MM.1S (cell line): ENCODE measurements at regions not wholly inside any gene's neighbourhood (a gene's known extent, or its start where the extent isn't known, plus 50 kb on each side); places are given as distances from the start of the nearest gene placed in this dataset.

ENCODE experiments used
- DNase-seq: peaks from one replicate; pipeline ENCODE4 v3.0.0-alpha.2; 2015
- H2AFZ ChIP-seq: fragments of 300-600 bp; sonication (generic); 2 replicates; pipeline ENCODE4 v1.6.0; 2016; ENCODE audit warnings: antibody characterized with exemption, low read length
- H3F3A ChIP-seq: fragments of 300-600 bp; sonication (generic); 2 replicates; pipeline ENCODE4 v1.6.1; 2016; ENCODE audit warnings: mild to moderate bottlenecking, antibody characterized with exemption, low read length, moderate library complexity, mixed read lengths; ENCODE audit not compliant: insufficient read depth
- H3K27ac ChIP-seq: fragments of 300-600 bp; sonication (generic); 2 replicates; pipeline ENCODE4 v1.5.1; 2016; ENCODE audit warnings: mild to moderate bottlenecking, low read length
- H3K27me3 ChIP-seq: fragments of 300-600 bp; sonication (generic); replicated peaks from 2 replicates; pipeline ENCODE4 v1.6.0; 2016; ENCODE audit warnings: low read length; ENCODE audit not compliant: insufficient read depth
- H3K36me3 ChIP-seq: fragments of 300-600 bp; sonication (generic); replicated peaks from 2 replicates; pipeline ENCODE4 v1.6.1; 2016; ENCODE audit warnings: mild to moderate bottlenecking, low read length, mixed read lengths; ENCODE audit not compliant: insufficient read depth
- H3K4me1 ChIP-seq: fragments of 300-600 bp; sonication (generic); 2 replicates; pipeline ENCODE4 v1.6.1; 2016; ENCODE audit warnings: low read length, mixed read lengths
- H3K4me2 ChIP-seq: fragments of 300-600 bp; sonication (generic); 2 replicates; pipeline ENCODE4 v1.6.0; 2016; ENCODE audit warnings: low read depth, low read length
- H3K4me3 ChIP-seq: fragments of 300-600 bp; sonication (generic); 2 replicates; pipeline ENCODE4 v1.5.1; 2016; ENCODE audit warnings: low read length, mixed read lengths
- H3K79me2 ChIP-seq: fragments of 300-600 bp; sonication (generic); 2 replicates; pipeline ENCODE4 v1.6.1; 2016; ENCODE audit warnings: mixed run types, low read length, mixed read lengths
- H3K9ac ChIP-seq: fragments of 300-600 bp; sonication (generic); 2 replicates; pipeline ENCODE4 v1.6.1; 2016; ENCODE audit warnings: low read length, mixed read lengths
- H3K9me2 ChIP-seq: fragments of 300-600 bp; sonication (generic); replicated peaks from 2 replicates; pipeline ENCODE4 v1.6.1; 2016; ENCODE audit warnings: mild to moderate bottlenecking, low read length, mixed read lengths; ENCODE audit not compliant: insufficient read depth
- H3K9me3 ChIP-seq: fragments of 300-600 bp; sonication (generic); replicated peaks from 2 replicates; pipeline ENCODE4 v1.6.1; 2016; ENCODE audit warnings: mild to moderate bottlenecking, low read length, mixed read lengths; ENCODE audit not compliant: insufficient read depth
- H4K20me1 ChIP-seq: fragments of 300-600 bp; sonication (generic); 2 replicates; pipeline ENCODE4 v1.6.1; 2016; ENCODE audit warnings: mild to moderate bottlenecking, low read length, moderate library complexity, mixed read lengths; ENCODE audit not compliant: insufficient read depth
- CTCF ChIP-seq: fragments of 300-600 bp; sonication (generic); IDR thresholded peaks from 2 replicates; pipeline ENCODE4 v1.5.1; 2016; ENCODE audit warnings: antibody characterized with exemption, low read length, mixed read lengths
- EZH2 ChIP-seq: fragments of 300-600 bp; sonication (generic); optimal IDR thresholded peaks from 2 replicates; pipeline ENCODE3; 2017; ENCODE audit warnings: low read depth, mild to moderate bottlenecking, antibody characterized with exemption, low read length, mixed read lengths
- EZH2phosphoT487 ChIP-seq: fragments of 300-600 bp; sonication (generic); IDR thresholded peaks from 2 replicates; pipeline ENCODE4 v1.6.1; 2018; ENCODE audit warnings: antibody characterized with exemption, low read length

DNA sequence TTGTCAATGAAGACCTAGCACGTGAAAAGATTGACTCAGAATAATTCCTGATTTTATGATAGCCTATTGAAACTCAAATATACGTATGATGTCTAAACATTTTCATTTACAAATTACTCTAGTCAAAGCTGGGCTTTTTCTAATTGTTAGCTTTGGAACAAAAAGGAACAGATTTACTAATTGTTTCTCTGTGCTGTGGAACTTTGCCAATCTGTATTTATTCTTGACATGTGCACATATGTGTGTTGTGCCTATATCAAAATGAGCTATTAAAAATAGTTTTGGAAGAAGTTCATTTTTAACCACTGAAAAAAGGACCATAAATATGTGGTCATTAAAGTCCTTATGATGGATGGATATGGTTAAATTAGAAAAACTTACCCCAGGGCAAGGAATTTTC is 85.4 kb upstream of the PACRGL start:
- no peak for DNase-seq
- Histone ChIP-seq H3K4me2 (no peak overlapping the region), H2AFZ (no peak overlapping the region), H3K27ac (no peak overlapping the region), H3K27me3 (no peaks in the 10 kb centered on the region), H3K9me3 (no peaks in the 10 kb centered on the region), H3F3A (no peaks in the 10 kb centered on the region), H3K9me2 (no peaks in the 10 kb centered on the region), H3K4me1 (no peaks in the 10 kb centered on the region), H3K9ac (no peak overlapping the region), H3K4me3 (no peak overlapping the region), H3K79me2 (no peaks in the 10 kb centered on the region), H3K36me3 (no peaks in the 10 kb centered on the region), H4K20me1 (no peaks in the 10 kb centered on the region)
- TF ChIP-seq CTCF = no peak
- TF ChIP-seq EZH2phosphoT487 = no peak
- no peak for TF ChIP-seq EZH2

DNA sequence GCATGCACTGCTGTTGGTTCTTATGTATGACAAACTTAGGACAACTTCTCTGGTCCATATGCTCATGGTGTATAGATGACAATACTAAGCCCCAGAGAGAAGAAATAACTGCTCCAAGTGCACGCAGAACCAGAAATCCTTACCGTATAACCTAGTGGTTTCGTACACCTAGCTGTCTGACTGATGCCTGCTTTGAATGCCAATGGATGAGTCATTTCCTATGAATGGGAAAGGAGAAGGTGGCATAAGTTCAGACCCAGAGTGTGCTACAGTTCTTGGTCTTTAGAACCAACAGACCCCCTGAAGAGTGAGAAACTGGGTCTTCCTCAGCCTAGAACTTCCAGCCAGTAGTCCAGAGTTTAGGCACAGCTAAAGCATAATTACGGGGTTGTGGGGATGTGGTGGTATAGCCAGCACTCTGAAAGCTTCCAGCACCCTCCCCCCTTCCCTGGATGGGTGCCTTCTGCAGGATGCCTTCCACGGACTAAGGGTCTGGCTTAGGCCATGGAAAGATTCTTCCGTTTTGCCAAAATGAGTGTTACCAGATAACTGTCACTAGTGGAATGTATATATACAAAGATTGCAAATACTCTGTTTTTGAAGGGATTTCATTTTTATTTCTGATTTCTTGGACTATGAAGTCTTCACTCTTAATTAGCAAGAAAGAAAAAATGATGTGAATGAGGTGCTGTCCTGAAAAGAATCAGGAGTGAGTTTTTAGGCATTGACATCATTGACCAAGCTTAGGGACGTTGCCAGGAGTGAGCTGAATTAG is 84.6 kb upstream of the PACRGL start:
- Histone ChIP-seq H3K4me2 (no peak overlapping the region), H3K27ac (no peak overlapping the region), H3K36me3 (no peaks in the 10 kb centered on the region), H3K4me3 (no peak overlapping the region), H3K9ac (no peak overlapping the region), H4K20me1 (no peaks in the 10 kb centered on the region), H3F3A (no peaks in the 10 kb centered on the region), H3K79me2 (no peaks in the 10 kb centered on the region), H3K9me2 (no peaks in the 10 kb centered on the region), H2AFZ (no peak overlapping the region), H3K27me3 (no peaks in the 10 kb centered on the region), H3K4me1 (no peaks in the 10 kb centered on the region), H3K9me3 (no peaks in the 10 kb centered on the region)
- TF ChIP-seq EZH2 = no peak
- DNase-seq = no peak

DNA sequence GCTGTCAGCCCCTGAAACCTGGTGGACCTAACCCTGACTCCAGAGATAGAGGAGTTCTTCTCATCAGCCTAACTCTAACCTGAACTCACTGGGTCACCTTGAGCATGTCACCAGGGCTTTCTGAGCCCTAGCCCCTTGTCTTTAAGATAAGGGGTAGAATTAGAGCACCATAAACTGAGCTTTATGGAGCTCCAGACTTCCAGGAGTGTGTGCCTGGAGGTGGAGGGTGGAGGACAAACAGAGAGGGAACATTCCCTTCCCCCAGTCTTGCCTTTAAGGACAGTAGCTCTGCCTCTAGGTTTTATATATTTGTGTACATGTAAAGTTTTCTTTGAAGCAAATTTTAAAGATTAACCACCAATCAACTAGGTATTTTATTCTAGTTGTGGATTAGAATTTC is 83.9 kb upstream of the PACRGL start:
- Histone ChIP-seq H3K79me2 (no peaks in the 10 kb centered on the region), H4K20me1 (no peaks in the 10 kb centered on the region), H3K27ac (no peak overlapping the region), H3K4me2 (no peak overlapping the region), H3K9ac (no peak overlapping the region), H3K9me2 (no peaks in the 10 kb centered on the region), H3K4me1 (no peaks in the 10 kb centered on the region), H3K36me3 (no peaks in the 10 kb centered on the region), H3K27me3 (no peaks in the 10 kb centered on the region), H2AFZ (no peak overlapping the region), H3K4me3 (no peak overlapping the region), H3K9me3 (no peaks in the 10 kb centered on the region), H3F3A (no peaks in the 10 kb centered on the region)
- TF ChIP-seq EZH2phosphoT487 (no peak), CTCF (no peak), EZH2 (no peak)
- DNase-seq = no peak

DNA sequence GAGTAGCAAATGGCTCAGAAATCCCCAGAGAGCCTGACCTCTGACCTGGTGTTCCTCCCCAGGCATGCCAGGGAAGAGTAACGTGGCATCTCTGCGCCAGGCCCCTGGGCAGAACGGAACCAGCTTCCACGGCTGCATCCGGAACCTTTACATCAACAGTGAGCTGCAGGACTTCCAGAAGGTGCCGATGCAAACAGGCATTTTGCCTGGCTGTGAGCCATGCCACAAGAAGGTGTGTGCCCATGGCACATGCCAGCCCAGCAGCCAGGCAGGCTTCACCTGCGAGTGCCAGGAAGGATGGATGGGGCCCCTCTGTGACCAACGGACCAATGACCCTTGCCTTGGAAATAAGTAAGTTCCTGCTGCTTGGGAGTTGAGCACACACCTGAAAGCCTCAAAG is 83.4 kb upstream of the PACRGL start:
- no peak for TF ChIP-seq CTCF
- TF ChIP-seq EZH2 = no peak
- no peak for TF ChIP-seq EZH2phosphoT487
- DNase-seq = no peak
- no peaks in the 10 kb centered on the region for H3K27me3 ChIP-seq
- no peaks in the 10 kb centered on the region for H3K36me3 ChIP-seq
- no peaks in the 10 kb centered on the region for H3K9me3 ChIP-seq
- H3K9me2 ChIP-seq = no peaks in the 10 kb centered on the region
- no peak overlapping the region for H2AFZ ChIP-seq
- H3K27ac ChIP-seq = no peak overlapping the region
- no peak overlapping the region for H3K4me3 ChIP-seq
- H3K79me2 ChIP-seq = no peaks in the 10 kb centered on the region
- no peak overlapping the region for H3K9ac ChIP-seq
- no peaks in the 10 kb centered on the region for H4K20me1 ChIP-seq
- H3K4me1 ChIP-seq = 0 out of 2 replicates have a peak, but pooled peaks cover 2% of the 10 kb centered on the region
- no peaks in the 10 kb centered on the region for H3F3A ChIP-seq
- H3K4me2 ChIP-seq = no peak overlapping the region
